ENCODE measurements at regions not wholly inside any gene's neighbourhood (a gene's known extent, or its start where the extent isn't known, plus 50 kb on each side); places are given as distances from the start of the nearest gene placed in this dataset.

DNA sequence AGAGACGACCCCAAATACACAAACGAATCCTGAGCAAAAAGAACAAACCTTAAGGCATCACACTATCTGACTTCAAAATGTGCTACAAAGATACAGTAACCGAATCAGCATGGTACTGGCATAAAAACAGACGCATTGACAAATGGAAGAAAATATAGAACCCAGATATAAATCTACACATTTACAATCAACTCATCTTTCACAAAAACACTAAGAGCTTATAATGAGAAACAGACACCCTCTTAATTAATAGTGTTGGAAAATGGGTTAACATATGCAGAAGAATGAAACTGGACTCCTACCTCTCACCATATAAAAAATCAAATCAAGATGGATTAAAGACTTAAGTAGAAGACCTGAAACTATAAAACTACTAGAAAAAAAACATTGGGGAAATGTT is 130.3 kb upstream of the DCBLD2 start:
- TF ChIP-seq POLR2A (IDR thresholded peaks at IDR 0.05) (no peak), CTCF (IDR thresholded peaks at IDR 0.05) (no peak)
